GM21786 (cell line): ENCODE measurements at regions not wholly inside any gene's neighbourhood (a gene's known extent, or its start where the extent isn't known, plus 50 kb on each side); places are given as distances from the start of the nearest gene placed in this dataset.

Source experiments
- ATAC-seq: cut with Tn5 transposase; IDR thresholded peaks from one replicate; pipeline ENCODE4 v1.9.1; 2021; ENCODE audit not compliant: unreplicated experiment

- no peak for ATAC-seq
Measured at GRCh38 chr12:30106204-30106965, 322.6 kb upstream of the TMTC1 start.

- no peak for ATAC-seq
Measured at GRCh38 chr12:30105505-30105904, 321.8 kb upstream of the TMTC1 start.

- no peak for ATAC-seq
Measured at GRCh38 chr12:30104971-30105370, 321.2 kb upstream of the TMTC1 start.

- no peak for ATAC-seq
Measured at GRCh38 chr12:30100741-30101140, 317.0 kb upstream of the TMTC1 start.

- no peak for ATAC-seq
Measured at GRCh38 chr12:30098677-30099076, 314.9 kb upstream of the TMTC1 start.

GRCh38 chr12:30095511-30095910 lies 311.8 kb upstream of the TMTC1 start:
- ATAC-seq: no peak

- no peak for ATAC-seq
Measured at GRCh38 chr12:30092983-30093617, 309.4 kb upstream of the TMTC1 start.

- ATAC-seq: no peak
Measured at GRCh38 chr12:30090258-30090657, 306.5 kb upstream of the TMTC1 start.

GRCh38 chr12:30088259-30088995 lies 304.7 kb upstream of the TMTC1 start:
- ATAC-seq: no peak

- no peak for ATAC-seq
Measured at GRCh38 chr12:30082381-30082780, 298.6 kb upstream of the TMTC1 start.

- ATAC-seq: no peak
Measured at GRCh38 chr12:30074916-30075315, 291.2 kb upstream of the TMTC1 start.

- no peak for ATAC-seq
Measured at GRCh38 chr12:30072824-30073223, 289.1 kb upstream of the TMTC1 start.

- no peak for ATAC-seq
Measured at GRCh38 chr12:30067146-30067545, 283.4 kb upstream of the TMTC1 start.

GRCh38 chr12:30064906-30065305 lies 281.2 kb upstream of the TMTC1 start:
- ATAC-seq: no peak

- no peak for ATAC-seq
Measured at GRCh38 chr12:30063435-30063945, 279.7 kb upstream of the TMTC1 start.

GRCh38 chr12:30048371-30048770 lies 264.6 kb upstream of the TMTC1 start:
- no peak for ATAC-seq

- ATAC-seq: no peak
Measured at GRCh38 chr12:30047516-30048254, 263.9 kb upstream of the TMTC1 start.

- no peak for ATAC-seq
Measured at GRCh38 chr12:30046376-30046775, 262.6 kb upstream of the TMTC1 start.

- ATAC-seq: no peak
Measured at GRCh38 chr12:30045171-30045570, 261.4 kb upstream of the TMTC1 start.

GRCh38 chr12:30044206-30044605 lies 260.5 kb upstream of the TMTC1 start:
- ATAC-seq: no peak
